Hepatocyte (in vitro differentiated cells): ENCODE measurements at regions not wholly inside any gene's neighbourhood (a gene's known extent, or its start where the extent isn't known, plus 50 kb on each side); places are given as distances from the start of the nearest gene placed in this dataset.

Experiments
- CTCF ChIP-seq: fragments of 200-600 bp; sonication (generic); IDR thresholded peaks from 2 replicates; pipeline ENCODE4 v1.5.1; 2016; ENCODE audit warnings: antibody characterized with exemption, mild to moderate bottlenecking; ENCODE audit not compliant: poor library complexity
- EZH2phosphoT487 ChIP-seq: fragments of 200-600 bp; sonication (generic); IDR thresholded peaks from one replicate; pipeline ENCODE4 v1.6.1; 2018; ENCODE audit warnings: antibody characterized with exemption, mild to moderate bottlenecking, low read depth, moderate library complexity; ENCODE audit not compliant: unreplicated experiment, severe bottlenecking

- TF ChIP-seq CTCF (no peak), EZH2phosphoT487 (no peak)
Measured at GRCh38 chr3:79874646-79875045, 106.8 kb upstream of the ROBO1 start.
